Testis (tissue), 2 donors: ENCODE measurements at regions not wholly inside any gene's neighbourhood (a gene's known extent, or its start where the extent isn't known, plus 50 kb on each side); places are given as distances from the start of the nearest gene placed in this dataset.

Source experiments
- DNase-seq: peaks from one replicate; pipeline ENCODE4 v3.0.0-alpha.2; 2019
- H3K27ac ChIP-seq, 2 donors: fragments of 200-600 bp; sonication (generic); one replicate each; pipeline ENCODE4 v1.5.1; 2019
- H3K27me3 ChIP-seq: fragments of 200-600 bp; sonication (generic); one replicate; pipeline ENCODE4 v1.5.1; 2019
- H3K36me3 ChIP-seq: fragments of 200-600 bp; sonication (generic); one replicate; pipeline ENCODE4 v1.5.1; 2017; ENCODE audit warnings: low read depth; ENCODE audit errors: missing control alignments
- H3K4me1 ChIP-seq: fragments of 200-600 bp; sonication (generic); one replicate; pipeline ENCODE4 v1.5.1; 2019
- H3K4me3 ChIP-seq, 2 donors: fragments of 200-600 bp; sonication (generic); one replicate each; pipeline ENCODE4 v1.5.1; 2017 to 2019
- H3K9me3 ChIP-seq: fragments of 200-600 bp; sonication (generic); one replicate; pipeline ENCODE4 v1.5.1; 2017
- CTCF ChIP-seq, 3 experiments: fragments of 450-650 bp in 2 of 3; fragments of 200-600 bp in 1 of 3; sonication (generic) in 1 of 3; IDR thresholded peaks; one replicate each; pipeline ENCODE4 v1.5.1; 2016 to 2019; ENCODE audit warnings: antibody characterized with exemption in 3 of 3, mild to moderate bottlenecking in 2 of 3, moderate library complexity in 1 of 3
- POLR2A ChIP-seq: fragments of 450-650 bp; IDR thresholded peaks from one replicate; pipeline ENCODE4 v1.6.1; 2017; ENCODE audit warnings: antibody characterized with exemption, mild to moderate bottlenecking, moderate library complexity
- WGBS, 2 donors: methylation state at CpG; one replicate each; pipeline ENCODE4 v1.1.5; 2018; 5-methylcytosine and 5-hydroxymethylcytosine counted together
- intact Hi-C: fragments of 100-400 bp; cut with DNase I; formaldehyde crosslinking; loops from one replicate; pipeline ENCODE4 v1.15.1; 2023; ENCODE audit warnings: low total_unique reads

GRCh38 chr4:10762561-10762960, 78.0 kb upstream of the CLNK start:
- Histone ChIP-seq H3K4me1 (no peaks in the 10 kb centered on the region), H3K4me3 (no peak overlapping the region), H3K27ac (no peak overlapping the region), H3K36me3 (no peaks in the 10 kb centered on the region), H3K9me3 (no peaks in the 10 kb centered on the region), H3K27me3 (no peaks in the 10 kb centered on the region)
- TF ChIP-seq CTCF (IDR thresholded peaks at IDR 0.05) (no peak), POLR2A (no peak)
- intact Hi-C loops = no loop called here
- DNase-seq = no peak
- WGBS, 2 donors = 83 to 87% methylated on average over 4 of the region's 4 CpGs

GRCh38 chr4:10761903-10762302, 77.3 kb upstream of the CLNK start:
- intact Hi-C loops = no loop called here
- no peaks in the 10 kb centered on the region for H3K27me3 ChIP-seq
- DNase-seq = no peak
- H3K4me1 ChIP-seq = no peaks in the 10 kb centered on the region
- no peaks in the 10 kb centered on the region for H3K9me3 ChIP-seq
- no peaks in the 10 kb centered on the region for H3K36me3 ChIP-seq
- no peak overlapping the region for H3K27ac ChIP-seq
- WGBS, 2 donors = 93 to 100% methylated on average over 1 of the region's 1 CpG
- no peak overlapping the region for H3K4me3 ChIP-seq
- TF ChIP-seq CTCF (IDR thresholded peaks at IDR 0.05) (no peak), POLR2A (no peak)

GRCh38 chr4:10760086-10760485, 75.5 kb upstream of the CLNK start:
- intact Hi-C loops = no loop called here
- H3K27ac ChIP-seq = no peak overlapping the region
- 82 to 92% methylated on average over 3 of the region's 3 CpGs for WGBS, 2 donors

GRCh38 chr4:10758906-10759305, 74.3 kb upstream of the CLNK start:
- Histone ChIP-seq H3K27ac (no peak overlapping the region), H3K9me3 (no peaks in the 10 kb centered on the region), H3K4me3 (no peak overlapping the region), H3K36me3 (no peaks in the 10 kb centered on the region), H3K4me1 (no peaks in the 10 kb centered on the region), H3K27me3 (no peaks in the 10 kb centered on the region)
- no peak for DNase-seq
- TF ChIP-seq CTCF (IDR thresholded peaks at IDR 0.05) (no peak), POLR2A (no peak)
- intact Hi-C loops = no loop called here

More at GRCh38 chr4:10760086-10760485, 75.5 kb upstream of the CLNK start:
- Histone ChIP-seq H3K27me3 (no peaks in the 10 kb centered on the region), H3K4me1 (no peaks in the 10 kb centered on the region), H3K4me3 (no peak overlapping the region), H3K36me3 (no peaks in the 10 kb centered on the region), H3K9me3 (no peaks in the 10 kb centered on the region)
- TF ChIP-seq POLR2A (no peak), CTCF (IDR thresholded peaks at IDR 0.05) (no peak)
- no peak for DNase-seq

GRCh38 chr4:10753856-10754402, 69.4 kb upstream of the CLNK start:
- no peak for DNase-seq
- H3K27ac ChIP-seq = no peak overlapping the region
- H3K4me1 ChIP-seq = no peaks in the 10 kb centered on the region
- no peaks in the 10 kb centered on the region for H3K9me3 ChIP-seq
- no peaks in the 10 kb centered on the region for H3K36me3 ChIP-seq
- no peaks in the 10 kb centered on the region for H3K27me3 ChIP-seq
- 78 to 83% methylated on average over 2 of the region's 2 CpGs for WGBS, 2 donors
- intact Hi-C loops = no loop called here
- H3K4me3 ChIP-seq = no peak overlapping the region
- TF ChIP-seq CTCF (IDR thresholded peaks at IDR 0.05) = no peak
- no peak for TF ChIP-seq POLR2A
